ENCODE measurements at regions not wholly inside any gene's neighbourhood (a gene's known extent, or its start where the extent isn't known, plus 50 kb on each side); places are given as distances from the start of the nearest gene placed in this dataset.

- TF ChIP-seq CTCF (IDR thresholded peaks at IDR 0.05; ENCODE audit: insufficient read depth, low read depth, low read length) (no peak), EZH2 (IDR thresholded peaks at IDR 0.05; ENCODE audit: insufficient read depth, low read length) (no peak)
Measured at GRCh38 chr5:153437251-153437650, 53.2 kb upstream of the GRIA1 start.

Measured in astrocyte (in vitro differentiated cells and primary cell).